OCI-LY3 (cell line): ENCODE measurements at regions not wholly inside any gene's neighbourhood (a gene's known extent, or its start where the extent isn't known, plus 50 kb on each side); places are given as distances from the start of the nearest gene placed in this dataset.

Experiments
- CTCF ChIP-seq: fragments of 200-600, 300-600 bp; sonication (generic); IDR thresholded peaks from 2 replicates; pipeline ENCODE4 v1.5.1; 2014; ENCODE audit warnings: antibody characterized with exemption, low read length, low read depth
- EZH2phosphoT487 ChIP-seq: fragments of 200-600 bp; shearing (Covaris generic); IDR thresholded peaks from 2 replicates; pipeline ENCODE4 v1.6.1; 2018; ENCODE audit warnings: antibody characterized with exemption, mixed run types, low read depth

GRCh38 chr1:47612819-47613218 is 175.0 kb downstream of the FOXD2 start:
- TF ChIP-seq CTCF (no peak), EZH2phosphoT487 (no peak)
